Eye (tissue), 1 donor: ENCODE measurements at regions not wholly inside any gene's neighbourhood (a gene's known extent, or its start where the extent isn't known, plus 50 kb on each side); places are given as distances from the start of the nearest gene placed in this dataset.

ENCODE experiments used
- DNase-seq: peaks from one replicate; pipeline ENCODE4 v3.0.0-alpha.2; 2015

DNA sequence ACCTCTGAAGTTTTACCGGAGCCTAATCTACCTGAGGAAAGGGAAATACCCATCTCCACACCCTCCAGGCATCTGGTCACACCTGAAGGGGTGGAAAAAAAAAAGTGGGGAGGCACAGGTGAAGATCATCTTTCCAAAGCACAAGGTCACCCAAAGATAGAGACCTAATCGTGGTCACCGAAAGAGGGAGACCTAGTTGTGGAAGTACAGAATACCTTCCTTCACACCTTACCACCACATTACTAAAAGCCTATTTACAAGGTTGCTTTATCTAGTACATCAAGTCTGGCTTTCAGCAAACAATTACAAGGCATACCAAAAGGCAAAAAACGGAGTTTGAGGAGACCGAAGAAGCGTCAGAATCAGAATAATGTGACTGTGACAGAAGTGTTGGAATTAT lies 110.0 kb upstream of the ARPP21 start:
- DNase-seq: no peak

DNA sequence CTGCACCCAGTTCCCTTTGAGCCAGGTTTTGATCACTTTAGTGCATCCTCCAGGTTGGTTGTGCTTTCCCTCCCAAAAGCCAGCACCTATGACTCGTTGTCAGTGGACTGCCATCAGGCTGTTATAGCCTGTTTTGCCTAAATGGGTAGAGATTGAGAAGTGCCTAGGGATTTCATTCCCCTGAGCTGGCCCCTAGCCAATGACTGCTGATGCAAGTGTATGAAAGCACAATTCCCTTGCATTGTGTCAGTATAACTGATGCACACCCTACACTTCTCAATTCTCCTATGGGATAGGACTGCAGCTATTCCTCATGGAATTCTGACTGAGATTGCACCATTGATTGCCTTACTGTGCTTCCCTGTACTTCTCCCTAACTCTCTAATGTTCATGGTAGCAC lies 102.1 kb upstream of the ARPP21 start:
- DNase-seq: no peak

DNA sequence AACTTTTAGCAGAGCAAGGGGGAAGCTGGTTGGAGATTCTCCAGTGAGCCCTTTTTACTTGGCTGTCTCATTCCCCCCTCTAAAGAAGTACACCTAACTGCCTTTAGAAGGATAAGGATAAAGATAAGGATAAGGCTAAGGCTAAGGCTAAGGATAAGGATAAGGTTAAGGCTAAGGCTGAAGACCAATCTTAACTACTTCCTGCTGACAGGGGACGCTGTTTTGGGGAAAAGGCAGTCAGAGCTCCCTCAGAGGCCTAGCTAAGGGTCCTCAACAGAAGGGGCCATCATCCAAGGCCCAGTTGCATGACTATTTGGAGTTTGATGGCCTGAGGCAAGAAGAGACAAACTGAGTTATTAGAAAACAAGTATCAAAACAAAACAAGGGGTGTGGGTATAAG lies 94.3 kb upstream of the ARPP21 start:
- no peak for DNase-seq

DNA sequence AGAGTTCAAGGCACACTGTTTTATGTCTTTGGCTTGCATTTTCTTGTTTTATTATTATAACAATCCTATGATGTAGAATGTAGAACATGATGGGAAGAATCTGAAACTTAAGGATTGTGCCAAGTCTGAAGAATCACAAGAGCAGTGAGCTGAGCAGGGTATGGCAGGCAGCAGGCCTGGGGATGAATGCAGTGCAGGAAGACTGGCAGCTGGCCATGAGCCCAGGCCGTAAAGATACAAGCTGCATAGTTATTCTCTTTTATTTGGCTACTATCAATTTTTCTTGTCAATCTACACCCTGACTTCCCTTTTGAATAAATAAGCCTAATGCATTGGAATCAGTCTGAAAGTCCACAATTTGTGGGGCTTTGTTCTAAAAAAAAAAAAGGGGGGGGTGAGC lies 89.6 kb upstream of the ARPP21 start:
- no peak for DNase-seq

DNA sequence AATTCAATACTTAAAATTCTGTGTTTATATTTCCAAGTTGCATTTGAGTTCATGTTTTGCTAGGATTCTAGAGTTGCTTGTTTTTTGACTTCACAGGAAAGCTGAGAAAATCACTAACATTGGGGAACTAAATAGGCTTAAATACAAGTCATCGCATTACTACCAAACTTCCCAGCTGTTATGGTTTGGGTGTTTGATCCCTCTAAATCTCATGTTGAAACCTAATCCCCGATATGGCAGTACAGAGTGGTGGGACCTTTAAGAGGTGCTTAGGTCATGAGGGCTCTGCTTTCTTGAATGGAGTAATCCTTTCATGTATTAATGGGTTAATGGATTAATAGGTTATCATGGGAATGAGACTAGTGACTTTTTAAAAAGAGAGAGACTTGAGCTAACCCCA lies 77.2 kb upstream of the ARPP21 start:
- DNase-seq: no peak

DNA sequence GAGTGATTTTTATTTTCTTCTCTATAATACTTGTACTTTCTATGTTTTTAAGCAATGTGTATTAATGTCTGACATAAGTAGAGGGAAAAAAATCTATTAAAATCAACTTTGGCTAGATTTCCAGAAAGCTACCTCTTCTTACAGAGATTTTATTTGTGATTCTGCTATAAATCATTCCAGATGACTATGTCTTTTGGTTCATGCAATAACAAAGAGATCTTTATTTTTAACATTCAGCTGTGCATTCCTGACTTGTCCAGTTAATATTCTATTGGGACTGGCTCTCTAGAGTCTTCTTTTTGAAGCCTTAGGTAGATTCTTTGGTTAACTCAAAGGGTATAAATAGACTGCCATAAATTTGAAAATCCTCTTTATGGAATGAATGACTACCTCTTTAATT lies 74.3 kb upstream of the ARPP21 start:
- no peak for DNase-seq
